ENCODE measurements at regions not wholly inside any gene's neighbourhood (a gene's known extent, or its start where the extent isn't known, plus 50 kb on each side); places are given as distances from the start of the nearest gene placed in this dataset.
A peak's percentile ranks its signal among the peaks of the same experiment; 100 is the strongest.

- CTCF ChIA-PET = interaction anchor here (1.0 kb wide), 1 partner anchor 560 kb away, joined by 3 read pairs; no protein-coding TSS in a partner anchor
Measured at GRCh38 chr13:33494596-33495204, 209.1 kb upstream of the STARD13 start.

GRCh38 chr13:33496336-33496735, 210.8 kb upstream of the STARD13 start:
- no peak for FAIRE-seq
- CTCF ChIA-PET = interaction anchor here (0.7 kb wide), 1 partner anchor 228 kb away, joined by 3 read pairs; no protein-coding TSS in a partner anchor

More at GRCh38 chr13:33494596-33495204, 209.1 kb upstream of the STARD13 start:
- TF ChIP-seq ELK1 (IDR thresholded peaks at IDR 0.05; ENCODE audit: low read depth, low read length) (no peak), FOSL2 (IDR thresholded peaks at IDR 0.05) (no peak), FOSL2 (CRISPR knock-in tag; IDR thresholded peaks at IDR 0.05) (peak; percentile 23; the same call in 1 of the 2 replicates), ZNF302 (CRISPR knock-in tag; IDR thresholded peaks at IDR 0.05) (no peak)
- peak in 1 of 2 experiments; percentile 55; a peak in 2 of 6 replicates for ATAC-seq
- POLR2A ChIA-PET = no interaction called here
- DNase-seq (ENCODE audit: low read depth in 1 of 2, low spot score in 1 of 2) = peak in 1 of 2 experiments; percentile 53
- Histone ChIP-seq H3K9me3 (no peaks in the 10 kb centered on the region), H3K4me1 (peaks cover 18% of the 10 kb centered on the region; the same call in 2 of the 3 replicates), H3K4me3 (no peak overlapping the region), H3K27ac (no peak overlapping the region), H3K4me2 (no peak overlapping the region)
- no peak for FAIRE-seq
- 39% methylated on average over 4 of the region's 4 CpGs for WGBS (ENCODE audit: missing lambda C conversion rate)

GRCh38 chr13:33497146-33497845, 211.7 kb upstream of the STARD13 start:
- Histone ChIP-seq H3K4me1 (peaks cover 18% of the 10 kb centered on the region; the same call in 2 of the 3 replicates), H3K4me3 (no peak overlapping the region), H3K27ac (no peak overlapping the region), H3K9me3 (no peaks in the 10 kb centered on the region), H3K4me2 (peak overlapping the region; percentile 47; the same call in 2 of the 3 replicates)
- 53% methylated on average over 4 of the region's 4 CpGs for WGBS (ENCODE audit: missing lambda C conversion rate)
- DNase-seq (ENCODE audit: low read depth in 1 of 2, low spot score in 1 of 2) (no peak), ATAC-seq (peak in 1 of 2 experiments; percentile 67; a peak in 3 of 6 replicates), FAIRE-seq (no peak)
- TF ChIP-seq BCL3 (IDR thresholded peaks at IDR 0.05) = no peak
- no peak for TF ChIP-seq TFCP2L1 (CRISPR knock-in tag; IDR thresholded peaks at IDR 0.05)
- no peak for TF ChIP-seq GATA3 (IDR thresholded peaks at IDR 0.05; ENCODE audit: borderline replicate concordance)
- TF ChIP-seq NR3C1 (IDR thresholded peaks at IDR 0.05) = no peak
- no peak for TF ChIP-seq RNF2 (IDR thresholded peaks at IDR 0.05; ENCODE audit: borderline replicate concordance, low read depth)
- TF ChIP-seq POLR2A (IDR thresholded peaks at IDR 0.05; ENCODE audit: low read length) = no peak
- TF ChIP-seq ESRRA (IDR thresholded peaks at IDR 0.05; ENCODE audit: borderline replicate concordance, low read length) = no peak
- no peak for TF ChIP-seq FOXS1 (CRISPR knock-in tag; IDR thresholded peaks at IDR 0.05)
- TF ChIP-seq SREBF2 (IDR thresholded peaks at IDR 0.05) = no peak
- TF ChIP-seq MAFK (IDR thresholded peaks at IDR 0.05; ENCODE audit: partially characterized antibody) = no peak
- TF ChIP-seq MAZ (IDR thresholded peaks at IDR 0.05; ENCODE audit: borderline replicate concordance, low read depth, low read length) = no peak
- ChIA-PET CTCF (no interaction called here), POLR2A (no interaction called here)

More at GRCh38 chr13:33496336-33496735, 210.8 kb upstream of the STARD13 start:
- POLR2A ChIA-PET = no interaction called here
- no peak overlapping the region for H3K27ac ChIP-seq
- H3K4me3 ChIP-seq = no peak overlapping the region
- no peak overlapping the region; the same call in 2 of the 3 replicates for H3K4me2 ChIP-seq
- H3K4me1 ChIP-seq = peaks cover 18% of the 10 kb centered on the region; the same call in 2 of the 3 replicates
- H3K9me3 ChIP-seq = no peaks in the 10 kb centered on the region
- DNase-seq (ENCODE audit: low read depth in 1 of 2, low spot score in 1 of 2) = no peak
- no peak for TF ChIP-seq RNF2 (IDR thresholded peaks at IDR 0.05; ENCODE audit: borderline replicate concordance, low read depth)
- no peak for TF ChIP-seq MYC (IDR thresholded peaks at IDR 0.05; ENCODE audit: borderline replicate concordance, low read length)
- no peak for TF ChIP-seq FOSB (CRISPR knock-in tag; IDR thresholded peaks at IDR 0.05)
- TF ChIP-seq ELK1 (IDR thresholded peaks at IDR 0.05; ENCODE audit: low read depth, low read length) = no peak
- no peak for TF ChIP-seq BHLHE40 (IDR thresholded peaks at IDR 0.05; ENCODE audit: low read depth, low read length)
- TF ChIP-seq JUNB (IDR thresholded peaks at IDR 0.05) = no peak
- no peak for TF ChIP-seq NFE2L2 (conservative IDR thresholded peaks at IDR 0.05; ENCODE audit: low read length)
- no peak for TF ChIP-seq BCL3 (IDR thresholded peaks at IDR 0.05)
- no peak for TF ChIP-seq HOXB13 (CRISPR knock-in tag; IDR thresholded peaks at IDR 0.05; ENCODE audit: low read depth)
- TF ChIP-seq RCOR1 (IDR thresholded peaks at IDR 0.05; ENCODE audit: low read depth, low read length) = no peak
- no peak for TF ChIP-seq CBX8 (IDR thresholded peaks at IDR 0.05)
- no peak for TF ChIP-seq CEBPB (IDR thresholded peaks at IDR 0.05)
- no peak for TF ChIP-seq ZC3H11A (IDR thresholded peaks at IDR 0.05)
- TF ChIP-seq SREBF2 (IDR thresholded peaks at IDR 0.05) = no peak
- TF ChIP-seq RARB (CRISPR knock-in tag; IDR thresholded peaks at IDR 0.05) = no peak
- no peak for ATAC-seq
